Erythroblast (primary cell): ENCODE measurements at regions not wholly inside any gene's neighbourhood (a gene's known extent, or its start where the extent isn't known, plus 50 kb on each side); places are given as distances from the start of the nearest gene placed in this dataset.

ENCODE experiments used
- GATA1 ChIP-seq: IDR thresholded peaks from 2 replicates; pipeline ENCODE4 v1.6.1; 2011; ENCODE audit warnings: low read depth, mild to moderate bottlenecking, control low read depth, low read length, moderate library complexity
- POLR2A ChIP-seq: IDR thresholded peaks from 2 replicates; pipeline ENCODE4 v1.6.1; 2011; ENCODE audit warnings: mild to moderate bottlenecking, low read length

- no peak for TF ChIP-seq POLR2A
- TF ChIP-seq GATA1 = no peak
These were observed 84.4 kb downstream of the NR2F2 start for GRCh38 chr15:96414875-96415274.
